Ascending aorta (tissue), 2 donors: ENCODE measurements at regions not wholly inside any gene's neighbourhood (a gene's known extent, or its start where the extent isn't known, plus 50 kb on each side); places are given as distances from the start of the nearest gene placed in this dataset.
"Not testable (repeated sequence)": the region's sequence is repeated elsewhere in the genome, so short reads cannot be mapped to it uniquely, and the experiment has no call there.

Source experiments
- DNase-seq, 2 donors: peaks; one replicate each; pipeline ENCODE4 v3.0.0-alpha.2; 2019; ENCODE audit warnings: low spot score in 2 of 2
- H3K27ac ChIP-seq, 2 donors: fragments of 200-600 bp; sonication (generic); one replicate each; pipeline ENCODE4 v1.5.1; 2016 to 2017; ENCODE audit warnings: mild to moderate bottlenecking in 1 of 2
- H3K27me3 ChIP-seq: fragments of 200-600 bp; sonication (generic); one replicate; pipeline ENCODE4 v1.5.1; 2017
- H3K36me3 ChIP-seq, 2 donors: fragments of 200-600 bp; sonication (generic); one replicate each; pipeline ENCODE4 v1.5.1; 2016
- H3K4me1 ChIP-seq, 2 donors: fragments of 200-600 bp; sonication (generic); one replicate each; pipeline ENCODE4 v1.5.1; 2016 to 2017; ENCODE audit warnings: mild to moderate bottlenecking in 1 of 2
- H3K4me3 ChIP-seq, 2 donors: fragments of 200-600 bp; sonication (generic); one replicate each; pipeline ENCODE4 v1.5.1; 2016 to 2017; ENCODE audit warnings: mild to moderate bottlenecking in 1 of 2
- H3K9me3 ChIP-seq, 2 donors: fragments of 200-600 bp; sonication (generic); one replicate each; pipeline ENCODE4 v1.5.1; 2016
- CTCF ChIP-seq, 3 experiments: fragments of 200-600 bp in 2 of 3; fragments of 450-650 bp in 1 of 3; sonication (generic) in 2 of 3; IDR thresholded peaks; one replicate each; pipeline ENCODE4 v1.5.1; 2016 to 2019; ENCODE audit warnings: antibody characterized with exemption in 3 of 3, mild to moderate bottlenecking in 1 of 3, moderate library complexity in 1 of 3
- intact Hi-C: fragments of 100-400 bp; cut with DNase I; formaldehyde crosslinking; loops from one replicate; pipeline ENCODE4 v1.15.1; 2023

- no peak for TF ChIP-seq CTCF (IDR thresholded peaks at IDR 0.05)
- H3K36me3 ChIP-seq = no peaks in the 10 kb centered on the region
- intact Hi-C loops = no loop called here
Measured at GRCh38 chr6:153367021-153367420, 235.9 kb upstream of the RGS17 start.

GRCh38 chr6:153357391-153357790 lies 226.3 kb upstream of the RGS17 start:
- no peaks in the 10 kb centered on the region for H3K27me3 ChIP-seq
- H3K4me1 ChIP-seq = no peaks in the 10 kb centered on the region
- no peaks in the 10 kb centered on the region for H3K36me3 ChIP-seq
- H3K27ac ChIP-seq = no peak overlapping the region
- intact Hi-C loops = no loop called here
- DNase-seq = no peak
- no peak overlapping the region for H3K4me3 ChIP-seq
- H3K9me3 ChIP-seq = no peaks in the 10 kb centered on the region
- no peak for TF ChIP-seq CTCF (IDR thresholded peaks at IDR 0.05)

More at GRCh38 chr6:153367021-153367420, 235.9 kb upstream of the RGS17 start:
- DNase-seq = no peak
- Histone ChIP-seq H3K27ac (no peak overlapping the region), H3K9me3 (peaks cover 0 to 7% of the 10 kb centered on the region in 2 donors), H3K27me3 (no peaks in the 10 kb centered on the region), H3K4me3 (no peak overlapping the region), H3K4me1 (no peaks in the 10 kb centered on the region)

- no peak for TF ChIP-seq CTCF (IDR thresholded peaks at IDR 0.05)
- no peaks in the 10 kb centered on the region for H3K36me3 ChIP-seq
- no peak overlapping the region for H3K4me3 ChIP-seq
- no peaks in the 10 kb centered on the region for H3K9me3 ChIP-seq
- H3K27me3 ChIP-seq = no peaks in the 10 kb centered on the region
- H3K27ac ChIP-seq = no peak overlapping the region
- no peak for DNase-seq
- intact Hi-C loops = no loop called here
- no peaks in the 10 kb centered on the region for H3K4me1 ChIP-seq
Measured at GRCh38 chr6:153340568-153340967, 209.5 kb upstream of the RGS17 start.

- Histone ChIP-seq H3K9me3 (no peaks in the 10 kb centered on the region), H3K27ac (no peak overlapping the region), H3K27me3 (no peaks in the 10 kb centered on the region), H3K4me3 (no peak overlapping the region), H3K4me1 (no peaks in the 10 kb centered on the region), H3K36me3 (no peaks in the 10 kb centered on the region)
- no peak for TF ChIP-seq CTCF (IDR thresholded peaks at IDR 0.05)
- no peak for DNase-seq
- intact Hi-C loops = no loop called here
Measured at GRCh38 chr6:153334121-153334520, 203.0 kb upstream of the RGS17 start.

GRCh38 chr6:153331221-153331620 lies 200.1 kb upstream of the RGS17 start:
- intact Hi-C loops, H3K36me3 ChIP-seq, H3K4me1 ChIP-seq, H3K4me3 ChIP-seq, H3K27me3 ChIP-seq, DNase-seq, H3K9me3 ChIP-seq, H3K27ac ChIP-seq: not testable (repeated sequence)

- no peak for TF ChIP-seq CTCF (IDR thresholded peaks at IDR 0.05)
- Histone ChIP-seq H3K4me1 (no peaks in the 10 kb centered on the region), H3K36me3 (no peaks in the 10 kb centered on the region), H3K4me3 (no peak overlapping the region), H3K27ac (no peak overlapping the region), H3K9me3 (no peaks in the 10 kb centered on the region), H3K27me3 (no peaks in the 10 kb centered on the region)
- intact Hi-C loops = no loop called here
- DNase-seq = no peak
Measured at GRCh38 chr6:153328194-153328593, 197.1 kb upstream of the RGS17 start.
